ENCODE measurements at regions not wholly inside any gene's neighbourhood (a gene's known extent, or its start where the extent isn't known, plus 50 kb on each side); places are given as distances from the start of the nearest gene placed in this dataset.

DNA sequence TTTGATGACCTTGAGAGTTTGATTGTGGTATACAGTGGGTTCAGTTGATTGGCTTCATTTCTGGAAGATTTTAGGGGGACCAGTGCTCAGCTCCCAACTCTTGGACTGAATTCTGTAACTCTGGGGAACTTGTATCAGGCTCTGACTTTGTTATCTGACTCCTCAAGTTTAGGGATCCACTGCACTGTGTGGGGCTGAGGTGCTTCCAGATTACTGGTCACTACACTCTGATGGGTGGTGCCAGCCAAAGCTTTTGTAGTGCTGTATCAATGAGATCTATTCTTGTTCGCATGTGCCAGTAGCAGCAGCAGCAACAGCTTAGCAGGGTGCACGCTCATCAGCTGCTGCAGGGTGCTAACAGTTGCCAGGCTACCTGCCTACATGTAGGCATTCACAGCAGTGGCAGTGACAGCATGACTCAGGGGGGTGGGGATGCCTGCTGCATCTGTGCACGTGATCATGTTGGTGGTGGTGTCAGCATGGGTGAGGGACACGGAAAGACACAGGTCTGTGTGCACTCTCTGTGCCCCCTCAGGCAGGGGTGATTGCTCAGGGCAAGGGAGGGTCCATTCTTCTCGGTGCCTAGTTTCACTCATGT lies 438.8 kb upstream of the SEMA6A start:
- H2AFZ ChIP-seq (replicated peaks): no peak overlapping the region
- Mint-ChIP-seq H3K27ac (no peak overlapping the region), H3K9me3 (peaks cover 16% of the 10 kb centered on the region), H3K4me3 (no peak overlapping the region), H3K27me3 (ENCODE audit: insufficient read depth, low read depth) (no peaks in the 10 kb centered on the region), H3K4me1 (no peaks in the 10 kb centered on the region), H3K36me3 (peaks cover 2% of the 10 kb centered on the region)
- H3F3A ChIP-seq (ENCODE audit: low read depth): no peaks in the 10 kb centered on the region
- no peaks in the 10 kb centered on the region for H3K79me2 ChIP-seq (ENCODE audit: low read depth)
- no peaks in the 10 kb centered on the region for H4K20me1 ChIP-seq (ENCODE audit: low read depth)
- H3K27ac ChIP-seq: no peak overlapping the region
- TF ChIP-seq, protein P1, sequence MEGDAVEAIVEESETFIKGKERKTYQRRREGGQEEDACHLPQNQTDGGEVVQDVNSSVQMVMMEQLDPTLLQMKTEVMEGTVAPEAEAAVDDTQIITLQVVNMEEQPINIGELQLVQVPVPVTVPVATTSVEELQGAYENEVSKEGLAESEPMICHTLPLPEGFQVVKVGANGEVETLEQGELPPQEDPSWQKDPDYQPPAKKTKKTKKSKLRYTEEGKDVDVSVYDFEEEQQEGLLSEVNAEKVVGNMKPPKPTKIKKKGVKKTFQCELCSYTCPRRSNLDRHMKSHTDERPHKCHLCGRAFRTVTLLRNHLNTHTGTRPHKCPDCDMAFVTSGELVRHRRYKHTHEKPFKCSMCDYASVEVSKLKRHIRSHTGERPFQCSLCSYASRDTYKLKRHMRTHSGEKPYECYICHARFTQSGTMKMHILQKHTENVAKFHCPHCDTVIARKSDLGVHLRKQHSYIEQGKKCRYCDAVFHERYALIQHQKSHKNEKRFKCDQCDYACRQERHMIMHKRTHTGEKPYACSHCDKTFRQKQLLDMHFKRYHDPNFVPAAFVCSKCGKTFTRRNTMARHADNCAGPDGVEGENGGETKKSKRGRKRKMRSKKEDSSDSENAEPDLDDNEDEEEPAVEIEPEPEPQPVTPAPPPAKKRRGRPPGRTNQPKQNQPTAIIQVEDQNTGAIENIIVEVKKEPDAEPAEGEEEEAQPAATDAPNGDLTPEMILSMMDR (IDR thresholded peaks at IDR 0.05): no peak
- TF ChIP-seq EZH2phosphoT487 (IDR thresholded peaks at IDR 0.05): no peak
- no peak overlapping the region for H3K9ac ChIP-seq
- DNase-seq (ENCODE audit: low spot score): no peak
- no peak overlapping the region for H3K4me3 ChIP-seq
- no peaks in the 10 kb centered on the region for H3K27me3 ChIP-seq
- no peaks in the 10 kb centered on the region for H3K4me1 ChIP-seq
- no peak overlapping the region for H3K4me2 ChIP-seq
- no peaks in the 10 kb centered on the region for H3K36me3 ChIP-seq
- H3K9me3 ChIP-seq (ENCODE audit: low read depth): no peaks in the 10 kb centered on the region

DNA sequence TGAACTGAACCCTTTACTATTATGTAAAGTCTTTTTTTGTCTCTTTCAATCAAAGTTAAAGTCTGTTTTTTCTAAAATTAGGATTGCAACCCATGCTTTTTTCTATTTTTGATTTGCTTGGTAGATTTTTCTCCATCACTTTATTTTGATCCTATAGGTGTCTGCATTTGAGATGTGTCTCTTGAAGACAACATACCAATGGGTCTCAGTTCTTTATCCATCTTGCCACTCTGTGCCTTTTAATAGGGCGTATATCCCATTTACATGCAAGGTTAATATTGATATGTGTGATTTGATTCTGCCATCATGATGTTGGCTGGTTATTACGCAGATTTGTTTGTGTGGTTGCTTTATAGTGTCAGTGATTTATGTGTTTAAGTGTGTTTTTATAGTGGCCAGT lies 436.0 kb upstream of the SEMA6A start:
- Mint-ChIP-seq H3K27me3 (ENCODE audit: insufficient read depth, low read depth) (no peaks in the 10 kb centered on the region), H3K9me3 (peaks cover 30% of the 10 kb centered on the region), H3K27ac (no peak overlapping the region), H3K4me1 (no peaks in the 10 kb centered on the region), H3K4me3 (no peak overlapping the region), H3K36me3 (peaks cover 2% of the 10 kb centered on the region)
- no peak overlapping the region for H3K4me2 ChIP-seq
- H3K27me3 ChIP-seq: no peaks in the 10 kb centered on the region
- no peak overlapping the region for H3K9ac ChIP-seq
- H2AFZ ChIP-seq (replicated peaks): no peak overlapping the region
- H3K36me3 ChIP-seq: no peaks in the 10 kb centered on the region
- H3K9me3 ChIP-seq (ENCODE audit: low read depth): no peaks in the 10 kb centered on the region
- no peak for DNase-seq (ENCODE audit: low spot score)
- H3K4me3 ChIP-seq: no peak overlapping the region
- TF ChIP-seq EZH2 (IDR thresholded peaks at IDR 0.05) (no peak), EZH2phosphoT487 (IDR thresholded peaks at IDR 0.05) (no peak)
- TF ChIP-seq, protein P1 (IDR thresholded peaks at IDR 0.05): no peak
- no peaks in the 10 kb centered on the region for H4K20me1 ChIP-seq (ENCODE audit: low read depth)
- H3K79me2 ChIP-seq (ENCODE audit: low read depth): no peaks in the 10 kb centered on the region
- no peak overlapping the region for H3K27ac ChIP-seq
- no peaks in the 10 kb centered on the region for H3F3A ChIP-seq (ENCODE audit: low read depth)
- no peaks in the 10 kb centered on the region for H3K4me1 ChIP-seq

DNA sequence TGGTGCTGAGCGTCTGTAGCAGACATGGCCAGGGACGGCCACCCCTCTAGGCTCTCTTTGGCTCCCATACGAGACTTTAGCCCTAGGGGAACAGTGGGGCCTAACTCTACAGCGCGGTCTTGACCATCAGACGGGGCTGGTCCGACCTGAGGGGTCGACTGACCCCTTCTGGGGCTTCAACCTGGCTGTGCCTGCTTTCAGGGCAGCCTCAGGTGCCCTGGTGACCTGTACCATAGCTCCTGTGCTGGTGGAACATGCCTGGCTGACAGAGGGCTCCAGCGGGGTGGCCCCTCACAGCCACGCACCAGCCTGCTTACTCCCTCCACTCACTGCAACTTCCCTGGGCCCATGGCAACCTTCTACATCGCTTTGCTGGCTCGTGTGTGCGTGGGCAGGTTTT lies 423.4 kb upstream of the SEMA6A start:
- H3K27ac ChIP-seq: no peak overlapping the region
- H2AFZ ChIP-seq (replicated peaks): no peak overlapping the region
- Mint-ChIP-seq H3K4me3 (no peak overlapping the region), H3K36me3 (no peaks in the 10 kb centered on the region), H3K27ac (no peak overlapping the region), H3K27me3 (ENCODE audit: insufficient read depth, low read depth) (peaks cover 5% of the 10 kb centered on the region), H3K9me3 (peaks cover 11% of the 10 kb centered on the region), H3K4me1 (no peaks in the 10 kb centered on the region)
- no peak overlapping the region for H3K4me2 ChIP-seq
- H3K4me3 ChIP-seq: no peak overlapping the region
- H3F3A ChIP-seq (ENCODE audit: low read depth): no peaks in the 10 kb centered on the region
- H3K36me3 ChIP-seq: no peaks in the 10 kb centered on the region
- no peaks in the 10 kb centered on the region for H4K20me1 ChIP-seq (ENCODE audit: low read depth)
- no peaks in the 10 kb centered on the region for H3K9me3 ChIP-seq (ENCODE audit: low read depth)
- DNase-seq (ENCODE audit: low spot score): no peak
- no peaks in the 10 kb centered on the region for H3K27me3 ChIP-seq
- H3K79me2 ChIP-seq (ENCODE audit: low read depth): no peaks in the 10 kb centered on the region
- no peaks in the 10 kb centered on the region for H3K4me1 ChIP-seq
- TF ChIP-seq EZH2phosphoT487 (IDR thresholded peaks at IDR 0.05): no peak
- TF ChIP-seq, protein P1 (IDR thresholded peaks at IDR 0.05): no peak
- TF ChIP-seq EZH2 (IDR thresholded peaks at IDR 0.05): no peak
- H3K9ac ChIP-seq: no peak overlapping the region

Data from neural progenitor cell (in vitro differentiated cells).